H1 (cell line): ENCODE measurements at regions not wholly inside any gene's neighbourhood (a gene's known extent, or its start where the extent isn't known, plus 50 kb on each side); places are given as distances from the start of the nearest gene placed in this dataset.

Experiments
- CHD2 ChIP-seq: IDR thresholded peaks from 2 replicates; pipeline ENCODE4 v1.6.1; 2012; ENCODE audit warnings: low read length, improper control_type of control experiment
- CTCF ChIP-seq, 3 experiments: IDR thresholded peaks; 1 replicate in 2 of 3; 2 replicates in 1 of 3; pipeline versions ENCODE4 v1.5.1 to v1.6.1; 2011; ENCODE audit warnings: low read length in 3 of 3, mild to moderate bottlenecking in 3 of 3, inconsistent platforms in 2 of 3, low read depth in 1 of 3, moderate library complexity in 1 of 3; ENCODE audit not compliant: insufficient read depth in 1 of 3; ENCODE audit errors: control extremely low read depth in 1 of 3
- EZH2 ChIP-seq: fragments of 200-600 bp; sonication (generic); IDR thresholded peaks from 2 replicates; pipeline ENCODE4 v1.7.1; 2012; ENCODE audit warnings: low read depth, mild to moderate bottlenecking, moderate library complexity, low read length, inconsistent platforms; ENCODE audit not compliant: severe bottlenecking
- MAFK ChIP-seq: IDR thresholded peaks from 2 replicates; pipeline ENCODE4 v1.6.1; 2012; ENCODE audit warnings: low read depth, mild to moderate bottlenecking, improper control_type of control experiment, low read length
- POLR2A ChIP-seq, 2 experiments: IDR thresholded peaks; 1 replicate in 1 of 2; 2 replicates in 1 of 2; pipeline ENCODE4 v1.6.1; 2011; ENCODE audit warnings: low read depth in 2 of 2, low read length in 2 of 2, mild to moderate bottlenecking in 2 of 2; ENCODE audit errors: control extremely low read depth in 1 of 2
- POLR2AphosphoS5 ChIP-seq: IDR thresholded peaks from 2 replicates; pipeline ENCODE4 v1.6.1; 2011; ENCODE audit warnings: low read depth, low read length
- RNF2 ChIP-seq: fragments of 200-900, 300-1000 bp; sonication (generic); IDR thresholded peaks from 2 replicates; pipeline ENCODE4 v1.7.1; 2016; ENCODE audit warnings: borderline replicate concordance, low read depth, mild to moderate bottlenecking, antibody characterized with exemption, low read length; ENCODE audit not compliant: poor library complexity, severe bottlenecking; ENCODE audit errors: missing control alignments
- RXRA ChIP-seq: IDR thresholded peaks from 2 replicates; pipeline ENCODE4 v1.6.1; 2011; ENCODE audit warnings: low read depth, mild to moderate bottlenecking, low read length, moderate library complexity; ENCODE audit not compliant: insufficient read depth
- SIX5 ChIP-seq: IDR thresholded peaks from 2 replicates; pipeline ENCODE4 v1.6.1; 2011; ENCODE audit warnings: mild to moderate bottlenecking, low read depth, low read length
- SP4 ChIP-seq: IDR thresholded peaks from 2 replicates; pipeline ENCODE4 v1.6.1; 2012; ENCODE audit warnings: low read length, inconsistent platforms
- TF ChIP-seq, protein P1 (sequence below): IDR thresholded peaks from 2 replicates; pipeline ENCODE4 v1.6.1; 2012; ENCODE audit warnings: low read length, inconsistent platforms

GRCh38 chr12:17357396-17357795, 732.6 kb downstream of the RERGL start:
- TF ChIP-seq CTCF (IDR thresholded peaks at IDR 0.05; ENCODE audit: control extremely low read depth in 1 of 3, insufficient read depth in 1 of 3, low read depth in 1 of 3, low read length in 3 of 3) (no peak), POLR2AphosphoS5 (no peak), RXRA (no peak), EZH2 (no peak), MAFK (no peak), RNF2 (no peak), POLR2A (IDR thresholded peaks at IDR 0.05; ENCODE audit: control extremely low read depth in 1 of 2, low read depth in 2 of 2, low read length in 2 of 2) (no peak), SP4 (no peak), SIX5 (no peak), CHD2 (no peak)
- TF ChIP-seq, protein P1, sequence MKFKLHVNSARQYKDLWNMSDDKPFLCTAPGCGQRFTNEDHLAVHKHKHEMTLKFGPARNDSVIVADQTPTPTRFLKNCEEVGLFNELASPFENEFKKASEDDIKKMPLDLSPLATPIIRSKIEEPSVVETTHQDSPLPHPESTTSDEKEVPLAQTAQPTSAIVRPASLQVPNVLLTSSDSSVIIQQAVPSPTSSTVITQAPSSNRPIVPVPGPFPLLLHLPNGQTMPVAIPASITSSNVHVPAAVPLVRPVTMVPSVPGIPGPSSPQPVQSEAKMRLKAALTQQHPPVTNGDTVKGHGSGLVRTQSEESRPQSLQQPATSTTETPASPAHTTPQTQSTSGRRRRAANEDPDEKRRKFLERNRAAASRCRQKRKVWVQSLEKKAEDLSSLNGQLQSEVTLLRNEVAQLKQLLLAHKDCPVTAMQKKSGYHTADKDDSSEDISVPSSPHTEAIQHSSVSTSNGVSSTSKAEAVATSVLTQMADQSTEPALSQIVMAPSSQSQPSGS, result no peak
